ENCODE measurements at regions not wholly inside any gene's neighbourhood (a gene's known extent, or its start where the extent isn't known, plus 50 kb on each side); places are given as distances from the start of the nearest gene placed in this dataset.

DNA sequence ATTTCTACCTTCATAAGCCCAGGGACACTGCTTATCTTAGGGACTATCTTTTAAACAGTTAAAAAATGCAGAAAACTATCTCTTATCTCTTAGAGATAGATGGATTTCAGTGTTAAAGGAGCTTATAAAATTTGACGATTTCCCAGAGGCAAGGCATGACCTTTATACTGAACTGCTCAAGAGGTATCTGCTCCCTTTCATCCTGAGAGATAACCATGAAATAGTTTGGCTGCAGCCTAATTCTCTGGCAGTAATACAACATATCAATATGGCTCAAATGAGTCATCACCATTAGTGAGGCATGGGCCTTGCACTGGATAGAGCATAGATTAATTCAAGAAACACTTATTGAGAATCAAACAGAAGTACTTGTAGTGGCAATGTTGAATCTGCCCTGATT is 348.2 kb upstream of the GRIA3 start:
- Mint-ChIP-seq H3K4me1 (no peaks in the 10 kb centered on the region), H3K27ac (no peak overlapping the region), H3K4me3 (no peak overlapping the region), H3K27me3 (ENCODE audit: low read depth) (no peaks in the 10 kb centered on the region), H3K9me3 (peaks cover 3% of the 10 kb centered on the region), H3K36me3 (ENCODE audit: low read depth) (no peaks in the 10 kb centered on the region)
- TF ChIP-seq, protein P1, sequence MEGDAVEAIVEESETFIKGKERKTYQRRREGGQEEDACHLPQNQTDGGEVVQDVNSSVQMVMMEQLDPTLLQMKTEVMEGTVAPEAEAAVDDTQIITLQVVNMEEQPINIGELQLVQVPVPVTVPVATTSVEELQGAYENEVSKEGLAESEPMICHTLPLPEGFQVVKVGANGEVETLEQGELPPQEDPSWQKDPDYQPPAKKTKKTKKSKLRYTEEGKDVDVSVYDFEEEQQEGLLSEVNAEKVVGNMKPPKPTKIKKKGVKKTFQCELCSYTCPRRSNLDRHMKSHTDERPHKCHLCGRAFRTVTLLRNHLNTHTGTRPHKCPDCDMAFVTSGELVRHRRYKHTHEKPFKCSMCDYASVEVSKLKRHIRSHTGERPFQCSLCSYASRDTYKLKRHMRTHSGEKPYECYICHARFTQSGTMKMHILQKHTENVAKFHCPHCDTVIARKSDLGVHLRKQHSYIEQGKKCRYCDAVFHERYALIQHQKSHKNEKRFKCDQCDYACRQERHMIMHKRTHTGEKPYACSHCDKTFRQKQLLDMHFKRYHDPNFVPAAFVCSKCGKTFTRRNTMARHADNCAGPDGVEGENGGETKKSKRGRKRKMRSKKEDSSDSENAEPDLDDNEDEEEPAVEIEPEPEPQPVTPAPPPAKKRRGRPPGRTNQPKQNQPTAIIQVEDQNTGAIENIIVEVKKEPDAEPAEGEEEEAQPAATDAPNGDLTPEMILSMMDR (IDR thresholded peaks at IDR 0.05; ENCODE audit: unreplicated experiment in 3 of 3): no peak

DNA sequence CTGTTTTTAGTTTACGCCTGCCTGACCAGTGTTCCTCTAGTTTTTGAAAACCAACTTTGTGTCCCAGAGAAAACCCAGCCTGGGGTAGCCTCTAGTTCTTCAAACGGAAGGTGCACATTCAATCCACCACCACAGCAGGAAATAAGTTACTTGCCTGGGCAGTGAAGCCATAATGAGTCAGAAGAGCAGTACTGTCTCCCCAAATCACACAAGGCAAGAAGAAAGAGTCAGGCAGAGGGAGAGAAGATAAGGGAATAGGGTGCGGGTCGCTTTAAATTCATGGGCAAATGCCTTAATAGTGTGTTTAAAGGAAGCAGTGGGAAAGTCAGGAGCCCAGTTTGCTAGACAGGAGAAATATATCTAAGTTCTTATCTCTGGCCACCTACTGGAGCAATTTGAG is 333.8 kb upstream of the GRIA3 start:
- TF ChIP-seq, protein P1 (IDR thresholded peaks at IDR 0.05; ENCODE audit: unreplicated experiment in 3 of 3): no peak
- H3K4me3 Mint-ChIP-seq: no peak overlapping the region
- no peak overlapping the region for H3K27ac Mint-ChIP-seq
- H3K9me3 Mint-ChIP-seq: peaks cover 13% of the 10 kb centered on the region
- H3K4me1 Mint-ChIP-seq: no peaks in the 10 kb centered on the region
- H3K27me3 Mint-ChIP-seq (ENCODE audit: low read depth): no peaks in the 10 kb centered on the region
- H3K36me3 Mint-ChIP-seq (ENCODE audit: low read depth): no peaks in the 10 kb centered on the region

DNA sequence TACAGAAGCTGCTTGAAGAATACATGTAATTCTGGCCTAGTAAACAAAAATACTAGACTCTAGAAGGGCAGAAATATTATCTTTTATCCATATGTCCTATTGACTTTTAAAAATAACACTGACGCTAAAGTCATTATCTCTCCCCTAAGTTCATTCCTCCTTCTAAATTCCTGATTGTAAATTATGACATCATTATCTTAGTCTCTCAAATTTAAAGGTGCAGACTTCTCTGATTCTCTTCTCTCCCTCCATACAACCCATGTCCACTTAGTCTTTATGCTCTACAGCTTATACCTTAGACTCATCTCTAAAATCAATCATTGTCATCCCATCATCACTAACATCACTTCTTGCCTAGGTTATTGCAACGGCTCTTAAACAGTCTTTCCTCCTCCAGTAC is 327.9 kb upstream of the GRIA3 start:
- Mint-ChIP-seq H3K36me3 (ENCODE audit: low read depth) (no peaks in the 10 kb centered on the region), H3K4me1 (no peaks in the 10 kb centered on the region), H3K4me3 (no peak overlapping the region), H3K27ac (no peak overlapping the region), H3K9me3 (peaks cover 14% of the 10 kb centered on the region), H3K27me3 (ENCODE audit: low read depth) (no peaks in the 10 kb centered on the region)
- TF ChIP-seq, protein P1 (IDR thresholded peaks at IDR 0.05; ENCODE audit: unreplicated experiment in 3 of 3): no peak

GRCh38 chrX:122857734-122858133 is 326.3 kb upstream of the GRIA3 start:
- no peaks in the 10 kb centered on the region for H3K4me1 Mint-ChIP-seq
- TF ChIP-seq, protein P1 (IDR thresholded peaks at IDR 0.05; ENCODE audit: unreplicated experiment in 3 of 3): no peak
- no peaks in the 10 kb centered on the region for H3K27me3 Mint-ChIP-seq (ENCODE audit: low read depth)
- peaks cover 9% of the 10 kb centered on the region for H3K9me3 Mint-ChIP-seq
- H3K4me3 Mint-ChIP-seq: no peak overlapping the region
- no peaks in the 10 kb centered on the region for H3K36me3 Mint-ChIP-seq (ENCODE audit: low read depth)
- no peak overlapping the region for H3K27ac Mint-ChIP-seq

DNA sequence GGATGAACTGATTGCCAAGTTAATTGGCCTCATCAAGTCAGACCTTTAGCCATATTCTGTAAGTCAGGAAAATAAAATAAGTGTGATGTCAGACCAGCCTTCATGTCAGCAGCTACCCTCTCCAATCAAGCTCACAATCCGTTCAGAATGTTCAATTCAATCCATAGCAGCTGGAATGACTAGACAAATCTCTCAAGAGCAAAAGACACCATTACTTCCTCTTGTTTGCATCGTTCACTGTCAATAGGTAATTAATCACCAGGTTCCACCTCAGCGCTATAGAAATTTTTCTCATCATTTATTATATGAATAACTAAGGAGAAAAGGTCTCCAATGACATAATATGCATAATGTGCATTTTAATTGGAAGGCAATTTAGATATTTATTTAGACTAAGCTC is 321.0 kb upstream of the GRIA3 start:
- Mint-ChIP-seq H3K27me3 (ENCODE audit: low read depth) (no peaks in the 10 kb centered on the region), H3K4me1 (no peaks in the 10 kb centered on the region), H3K9me3 (no peaks in the 10 kb centered on the region), H3K4me3 (no peak overlapping the region), H3K27ac (no peak overlapping the region), H3K36me3 (ENCODE audit: low read depth) (no peaks in the 10 kb centered on the region)
- TF ChIP-seq, protein P1 (IDR thresholded peaks at IDR 0.05; ENCODE audit: unreplicated experiment in 3 of 3): no peak

DNA sequence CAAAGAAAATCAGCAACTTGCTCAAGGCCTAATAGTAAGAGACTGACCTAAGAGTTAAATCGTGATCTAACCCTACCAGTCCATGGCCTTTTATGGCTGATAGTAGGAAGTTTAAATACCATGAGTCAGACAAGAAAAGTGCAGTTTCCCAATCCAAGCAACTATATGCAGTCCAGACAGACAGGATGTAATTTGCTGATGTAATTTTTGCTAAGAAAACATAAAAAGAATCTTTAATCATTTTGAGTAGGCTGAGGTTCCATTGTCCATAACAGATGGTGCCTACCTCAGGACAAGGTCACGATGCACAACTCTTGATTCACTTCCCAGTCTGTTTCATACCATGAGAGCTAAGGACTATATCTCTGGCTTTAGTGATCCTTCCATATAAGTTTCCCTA is 317.5 kb upstream of the GRIA3 start:
- no peak overlapping the region for H3K4me3 Mint-ChIP-seq
- H3K27ac Mint-ChIP-seq: no peak overlapping the region
- H3K36me3 Mint-ChIP-seq (ENCODE audit: low read depth): no peaks in the 10 kb centered on the region
- H3K4me1 Mint-ChIP-seq: peaks cover 7% of the 10 kb centered on the region
- peaks cover 3% of the 10 kb centered on the region for H3K9me3 Mint-ChIP-seq
- no peaks in the 10 kb centered on the region for H3K27me3 Mint-ChIP-seq (ENCODE audit: low read depth)
- TF ChIP-seq, protein P1 (IDR thresholded peaks at IDR 0.05; ENCODE audit: unreplicated experiment in 3 of 3): no peak

Data from nephron (organoid).